GM12872 (cell line): ENCODE measurements at regions not wholly inside any gene's neighbourhood (a gene's known extent, or its start where the extent isn't known, plus 50 kb on each side); places are given as distances from the start of the nearest gene placed in this dataset.

ENCODE experiments used
- CTCF ChIP-seq: IDR thresholded peaks from 3 replicates; pipeline ENCODE4 v1.5.1; 2011; ENCODE audit warnings: low read depth, mild to moderate bottlenecking, low read length, moderate library complexity; ENCODE audit not compliant: insufficient read depth

- no peak for TF ChIP-seq CTCF
These were observed 1049.1 kb upstream of the TENM3 start for GRCh38 chr4:181194096-181194495.

GRCh38 chr4:181200076-181200475, 1043.1 kb upstream of the TENM3 start:
- no peak for TF ChIP-seq CTCF

- TF ChIP-seq CTCF = no peak
These were observed 1041.0 kb upstream of the TENM3 start for GRCh38 chr4:181202240-181202639.

GRCh38 chr4:181204109-181204508, 1039.1 kb upstream of the TENM3 start:
- TF ChIP-seq CTCF = no peak

- TF ChIP-seq CTCF = no peak
These were observed 1029.7 kb upstream of the TENM3 start for GRCh38 chr4:181213551-181213950.

- TF ChIP-seq CTCF = no peak
These were observed 1026.7 kb upstream of the TENM3 start for GRCh38 chr4:181216501-181216900.

- no peak for TF ChIP-seq CTCF
These were observed 1023.3 kb upstream of the TENM3 start for GRCh38 chr4:181219783-181220416.
